ENCODE measurements at regions not wholly inside any gene's neighbourhood (a gene's known extent, or its start where the extent isn't known, plus 50 kb on each side); places are given as distances from the start of the nearest gene placed in this dataset.
A peak's percentile ranks its signal among the peaks of the same experiment; 100 is the strongest.

GRCh38 chr13:78305171-78305570, 298.2 kb downstream of the POU4F1 start:
- H3K36me3 ChIP-seq, result no peaks in the 10 kb centered on the region

GRCh38 chr13:78299832-78300623, 303.3 kb downstream of the POU4F1 start:
- intact Hi-C loops (cut with DNase I; ENCODE audit: low total_unique reads) (no loop called here), in situ Hi-C loops (cut with MboI; ENCODE audit: low sequenced_read_pairs in 4 of 4) (no loop called here)
- Histone ChIP-seq H3K27me3 (no peaks in the 10 kb centered on the region), H3K4me1 (no peaks in the 10 kb centered on the region), H3K4me3 (no peak overlapping the region), H3K9me3 (no peaks in the 10 kb centered on the region), H3K27ac (no peak overlapping the region), H3K36me3 (no peaks in the 10 kb centered on the region)
- ATAC-seq (no peak), DNase-seq (no peak)
- no peak for TF ChIP-seq POLR2A (IDR thresholded peaks at IDR 0.05)
- TF ChIP-seq, protein P1, sequence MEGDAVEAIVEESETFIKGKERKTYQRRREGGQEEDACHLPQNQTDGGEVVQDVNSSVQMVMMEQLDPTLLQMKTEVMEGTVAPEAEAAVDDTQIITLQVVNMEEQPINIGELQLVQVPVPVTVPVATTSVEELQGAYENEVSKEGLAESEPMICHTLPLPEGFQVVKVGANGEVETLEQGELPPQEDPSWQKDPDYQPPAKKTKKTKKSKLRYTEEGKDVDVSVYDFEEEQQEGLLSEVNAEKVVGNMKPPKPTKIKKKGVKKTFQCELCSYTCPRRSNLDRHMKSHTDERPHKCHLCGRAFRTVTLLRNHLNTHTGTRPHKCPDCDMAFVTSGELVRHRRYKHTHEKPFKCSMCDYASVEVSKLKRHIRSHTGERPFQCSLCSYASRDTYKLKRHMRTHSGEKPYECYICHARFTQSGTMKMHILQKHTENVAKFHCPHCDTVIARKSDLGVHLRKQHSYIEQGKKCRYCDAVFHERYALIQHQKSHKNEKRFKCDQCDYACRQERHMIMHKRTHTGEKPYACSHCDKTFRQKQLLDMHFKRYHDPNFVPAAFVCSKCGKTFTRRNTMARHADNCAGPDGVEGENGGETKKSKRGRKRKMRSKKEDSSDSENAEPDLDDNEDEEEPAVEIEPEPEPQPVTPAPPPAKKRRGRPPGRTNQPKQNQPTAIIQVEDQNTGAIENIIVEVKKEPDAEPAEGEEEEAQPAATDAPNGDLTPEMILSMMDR (IDR thresholded peaks at IDR 0.05 in 4 of 5, conservative IDR thresholded peaks at IDR 0.05 in 1 of 5), result no peak

More at GRCh38 chr13:78305171-78305570, 298.2 kb downstream of the POU4F1 start:
- Histone ChIP-seq H3K27ac (no peak overlapping the region), H3K9me3 (no peaks in the 10 kb centered on the region), H3K27me3 (no peaks in the 10 kb centered on the region), H3K4me1 (no peaks in the 10 kb centered on the region), H3K4me3 (no peak overlapping the region)
- intact Hi-C loops (cut with DNase I; ENCODE audit: low total_unique reads), result no loop called here
- in situ Hi-C loops (cut with MboI; ENCODE audit: low sequenced_read_pairs in 4 of 4), result no loop called here
- ATAC-seq (no peak), DNase-seq (no peak)
- TF ChIP-seq, protein P1 (IDR thresholded peaks at IDR 0.05 in 4 of 5, conservative IDR thresholded peaks at IDR 0.05 in 1 of 5), result no peak
- TF ChIP-seq POLR2A (IDR thresholded peaks at IDR 0.05), result no peak

DNA sequence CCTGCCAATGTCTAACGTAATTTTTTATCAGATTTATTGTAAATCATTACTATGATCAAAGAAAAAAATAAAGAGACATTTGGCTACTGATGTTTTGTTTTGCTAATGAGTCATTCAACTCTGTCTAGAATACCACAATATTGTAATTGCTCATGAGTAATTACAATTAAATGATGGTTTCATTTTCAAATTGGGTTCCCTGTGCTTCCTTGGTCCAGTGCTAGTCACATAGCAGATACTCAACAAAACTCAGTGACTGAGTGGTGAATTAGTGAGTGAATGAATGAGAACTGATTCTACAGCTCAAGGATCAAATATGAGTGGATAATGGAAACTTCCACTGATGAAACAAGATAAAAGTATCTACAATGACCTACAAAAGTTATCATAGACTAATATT, 304.7 kb downstream of the POU4F1 start:
- intact Hi-C loops (cut with DNase I; ENCODE audit: low total_unique reads) (no loop called here), in situ Hi-C loops (cut with MboI; ENCODE audit: low sequenced_read_pairs in 4 of 4) (no loop called here)
- Histone ChIP-seq H3K4me3 (no peak overlapping the region), H3K36me3 (no peaks in the 10 kb centered on the region), H3K9me3 (no peaks in the 10 kb centered on the region), H3K27ac (no peak overlapping the region), H3K4me1 (no peaks in the 10 kb centered on the region), H3K27me3 (no peaks in the 10 kb centered on the region)
- TF ChIP-seq, protein P1 (IDR thresholded peaks at IDR 0.05 in 4 of 5, conservative IDR thresholded peaks at IDR 0.05 in 1 of 5), result no peak
- no peak for TF ChIP-seq POLR2A (IDR thresholded peaks at IDR 0.05)
- DNase-seq (no peak), ATAC-seq (no peak)

DNA sequence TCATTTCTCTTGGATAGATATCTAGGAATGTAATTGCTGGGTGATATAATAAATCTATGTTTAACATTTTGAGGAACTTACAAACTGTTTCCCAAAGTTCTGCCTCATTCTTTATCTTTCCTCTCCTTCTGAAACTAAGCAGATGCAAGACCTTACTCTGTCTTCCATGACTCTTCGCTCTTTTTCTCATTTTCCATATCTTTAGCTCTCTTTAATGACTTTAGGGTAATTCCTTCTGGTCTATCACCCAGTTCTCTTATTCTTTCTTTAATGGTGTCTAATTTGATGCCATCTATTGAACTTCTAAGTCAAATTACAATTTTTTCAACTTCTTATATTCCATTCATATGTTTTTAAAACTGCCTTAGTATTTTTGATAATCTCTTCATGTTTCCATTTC, 316.6 kb downstream of the POU4F1 start:
- no peak for ATAC-seq
- Histone ChIP-seq H3K4me1 (no peaks in the 10 kb centered on the region), H3K27ac (no peak overlapping the region), H3K9me3 (no peaks in the 10 kb centered on the region), H3K27me3 (no peaks in the 10 kb centered on the region), H3K4me3 (peak overlapping the region in 1 of 4 donors; percentile 13), H3K36me3 (no peaks in the 10 kb centered on the region)
- no peak for TF ChIP-seq POLR2A (IDR thresholded peaks at IDR 0.05)
- TF ChIP-seq, protein P1 (IDR thresholded peaks at IDR 0.05 in 4 of 5, conservative IDR thresholded peaks at IDR 0.05 in 1 of 5), result no peak
- DNase-seq, result no peak
- intact Hi-C loops (cut with DNase I; ENCODE audit: low total_unique reads), result no loop called here
- in situ Hi-C loops (cut with MboI; ENCODE audit: low sequenced_read_pairs in 4 of 4), result no loop called here
